Left ventricle myocardium superior (tissue), 1 donor: ENCODE measurements at regions not wholly inside any gene's neighbourhood (a gene's known extent, or its start where the extent isn't known, plus 50 kb on each side); places are given as distances from the start of the nearest gene placed in this dataset.
"Not testable (repeated sequence)": the region's sequence is repeated elsewhere in the genome, so short reads cannot be mapped to it uniquely, and the experiment has no call there.

Experiments
- ATAC-seq: fragments of 200-7000 bp; cut with Tn5 transposase; one replicate; pipeline ENCODE4 v1.9.1; 2020; ENCODE audit warnings: mild to moderate bottlenecking, moderate library complexity
- DNase-seq: peaks from one replicate; pipeline ENCODE4 v3.0.0-alpha.2; 2020
- intact Hi-C: fragments of 100-400 bp; cut with micrococcal nuclease; formaldehyde crosslinking; loops from one replicate; pipeline ENCODE4 v1.11.0; 2022
- donor health status: DM: no; HTN: yes; CAD: no; lungs with severe emphysema.

DNA sequence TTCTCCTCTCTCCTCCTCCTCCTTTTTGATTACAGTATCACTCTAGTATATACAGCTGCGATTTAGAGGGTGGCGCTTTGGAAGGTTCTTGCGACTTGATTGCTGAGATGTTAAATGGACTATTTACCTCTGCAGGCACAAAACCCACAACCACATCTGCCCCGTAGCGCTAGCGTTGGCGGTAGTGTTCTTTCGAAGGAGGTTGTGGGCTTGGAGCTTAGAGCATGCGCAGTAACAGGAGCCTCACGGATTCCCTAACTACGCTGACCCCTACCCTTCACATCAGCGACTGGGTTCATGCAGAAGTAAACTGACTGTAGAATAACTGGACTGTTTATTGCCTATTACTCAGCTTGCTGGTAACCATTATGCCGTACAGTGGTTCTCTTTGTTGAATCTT, 58.0 kb downstream of the CGGBP1 start:
- intact Hi-C loops: no loop called here
- ATAC-seq: peak; percentile 37
- DNase-seq: peak; percentile 36

DNA sequence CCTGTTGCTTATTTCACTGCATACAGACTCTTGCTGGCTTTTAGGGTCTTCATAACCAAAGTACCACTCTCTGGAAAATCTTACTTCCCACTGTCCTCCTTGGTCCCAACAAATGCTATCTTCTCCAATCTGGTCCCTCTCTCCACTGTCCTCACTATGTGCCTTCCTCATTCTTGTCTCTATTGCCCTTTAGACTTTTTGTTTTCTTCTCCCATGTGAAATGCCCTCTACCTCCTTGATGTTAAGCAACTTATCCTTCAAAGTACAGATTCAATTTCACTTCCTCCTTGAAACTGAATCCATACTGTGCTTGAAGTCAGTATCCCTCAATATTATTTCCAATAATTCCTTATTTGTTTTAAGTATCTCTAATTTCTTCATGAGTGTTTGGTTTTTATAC, 60.8 kb downstream of the CGGBP1 start:
- intact Hi-C loops: no loop called here
- peak; percentile 38 for ATAC-seq
- DNase-seq: no peak

DNA sequence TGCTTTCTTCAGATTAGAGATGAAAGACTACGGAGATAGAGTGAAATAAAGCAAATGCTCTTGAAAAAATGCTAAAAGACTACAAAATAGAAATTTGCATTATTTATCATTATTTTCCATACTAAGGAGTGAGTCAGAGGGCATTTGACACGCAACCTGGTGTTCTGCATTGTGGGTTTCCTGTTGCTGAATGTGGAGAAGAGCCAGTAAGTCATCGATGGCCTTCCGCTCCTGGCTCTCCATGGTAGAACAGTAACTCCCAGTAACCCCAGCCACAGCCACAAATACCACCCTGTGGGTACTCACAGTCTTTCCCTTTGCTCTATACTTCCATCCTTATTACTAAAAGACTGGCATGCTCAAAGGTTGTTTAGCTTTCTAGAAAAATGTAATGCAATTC, 61.5 kb downstream of the CGGBP1 start:
- DNase-seq (no peak), ATAC-seq (no peak)
- intact Hi-C loops: no loop called here

DNA sequence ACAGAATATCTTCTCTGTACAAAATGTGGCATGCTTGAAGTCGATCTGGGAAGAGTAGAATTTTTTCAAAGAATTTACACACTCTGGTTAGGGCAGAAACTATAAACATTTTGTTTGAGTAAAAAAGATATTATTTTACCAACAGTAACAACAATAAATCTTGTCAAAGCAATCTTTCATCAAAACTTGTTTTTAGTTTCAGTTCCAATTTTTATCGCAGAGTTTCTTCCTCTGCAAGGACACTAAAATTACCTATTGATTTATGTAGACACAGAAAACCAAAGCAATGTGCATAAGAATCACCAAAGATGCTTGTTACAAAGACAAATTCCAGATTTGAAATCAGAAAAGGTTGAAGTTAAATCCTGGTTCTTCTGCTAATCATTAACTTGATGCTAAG, 61.9 kb downstream of the CGGBP1 start:
- no peak for ATAC-seq
- intact Hi-C loops: no loop called here
- no peak for DNase-seq

DNA sequence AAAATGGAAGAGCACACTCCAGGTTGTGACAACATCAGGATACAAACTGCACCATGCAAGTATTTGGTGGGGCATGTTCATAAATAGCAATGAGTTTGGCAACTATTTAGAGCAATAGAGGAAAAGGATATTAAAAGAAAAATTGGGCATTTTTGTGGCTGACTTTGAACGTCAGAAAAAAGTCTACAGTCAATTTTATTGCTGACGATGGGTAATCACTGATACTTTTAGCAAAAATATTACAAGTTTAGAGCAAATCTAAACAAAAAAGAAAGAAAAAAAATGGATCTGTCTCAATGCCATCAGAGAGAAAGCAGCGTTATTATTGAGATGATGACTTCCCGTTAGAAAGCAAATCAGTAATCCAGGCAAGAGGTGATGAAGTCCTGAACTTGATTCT, 65.2 kb downstream of the CGGBP1 start:
- intact Hi-C loops: no loop called here
- DNase-seq (no peak), ATAC-seq (no peak)

DNA sequence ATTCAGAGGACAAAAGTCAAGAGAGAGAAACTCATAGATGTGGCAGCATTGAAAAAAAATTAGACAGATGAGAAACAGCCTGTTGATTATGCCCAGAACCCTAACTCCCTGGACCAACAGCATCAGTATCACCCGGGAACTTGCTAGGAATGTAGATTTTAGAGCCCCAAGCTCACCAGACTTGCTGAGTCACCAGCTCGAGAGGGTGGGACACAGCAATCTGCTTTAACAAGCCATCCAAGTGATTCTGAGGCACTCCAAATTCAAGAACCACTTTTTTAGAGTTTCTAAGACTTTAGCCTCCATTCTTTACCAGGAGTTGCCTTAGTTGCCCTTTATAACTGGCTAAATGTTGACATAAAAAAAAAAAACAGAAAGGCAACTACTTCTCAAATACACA, 70.9 kb downstream of the CGGBP1 start:
- DNase-seq: no peak
- no peak for ATAC-seq
- intact Hi-C loops: no loop called here

DNA sequence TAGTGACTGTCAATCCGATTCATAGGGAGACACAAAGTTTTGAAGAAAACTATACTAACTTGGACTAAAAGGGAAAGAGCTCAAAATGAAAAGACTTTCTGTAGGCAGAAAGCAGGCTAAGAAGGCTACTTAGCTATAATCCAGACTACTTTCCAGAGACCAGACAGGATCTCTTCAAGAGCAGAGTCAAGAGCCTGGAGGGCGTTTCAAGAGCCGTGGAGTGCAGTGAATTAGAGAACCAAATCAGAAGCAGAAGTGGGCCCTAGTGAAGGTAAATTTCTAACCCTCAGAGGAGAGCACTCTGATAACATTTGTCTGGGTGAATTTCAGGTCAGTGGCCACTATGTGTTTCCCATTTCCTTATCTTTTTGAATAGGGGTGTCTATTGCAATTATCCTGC, 76.4 kb downstream of the CGGBP1 start:
- intact Hi-C loops: no loop called here
- no peak for ATAC-seq

DNA sequence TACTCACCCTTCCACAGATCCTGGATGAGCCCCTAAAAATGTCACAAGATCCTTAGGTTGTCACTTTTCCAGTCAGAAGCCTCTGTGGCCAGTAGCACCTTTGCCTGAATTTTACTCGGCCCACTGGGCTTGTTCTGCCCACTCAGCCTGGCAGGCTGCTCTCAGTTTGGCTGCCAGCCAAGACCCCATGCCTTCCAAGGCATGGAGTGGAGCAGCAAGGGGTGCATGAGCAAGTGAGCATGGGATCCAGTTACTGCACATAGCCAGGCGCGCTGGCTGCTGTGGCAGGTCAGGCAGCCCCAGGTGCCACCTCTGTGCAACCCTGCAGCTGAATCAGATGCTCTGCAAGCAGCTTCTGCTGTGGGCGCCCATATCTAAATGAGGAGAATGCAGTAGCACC, 79.3 kb downstream of the CGGBP1 start:
- ATAC-seq (no peak), DNase-seq (no peak)
- intact Hi-C loops: no loop called here

More for the DNA sequence above, 76.4 kb downstream of the CGGBP1 start:
- DNase-seq: no peak

DNA sequence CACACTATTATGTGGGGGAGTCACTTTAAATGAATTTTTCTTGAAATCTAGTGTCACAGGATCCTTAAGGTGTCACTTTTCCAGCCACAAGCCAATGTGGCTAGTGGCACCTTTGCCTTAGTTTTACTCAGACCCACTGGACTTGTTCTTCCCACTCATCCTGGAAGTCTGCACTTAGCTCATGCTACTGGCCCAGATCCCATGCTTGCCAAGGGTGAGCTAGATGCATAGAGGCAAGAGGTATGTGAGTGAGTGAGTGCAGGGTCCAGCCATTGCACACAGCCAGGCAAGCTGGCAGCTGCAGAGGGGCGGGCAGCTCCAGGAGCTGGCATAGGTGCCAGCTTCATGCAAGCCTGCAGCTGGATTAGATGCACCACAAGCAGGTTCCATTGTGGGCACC, 81.0 kb downstream of the CGGBP1 start:
- DNase-seq: no peak
- intact Hi-C loops: no loop called here
- ATAC-seq: no peak

DNA sequence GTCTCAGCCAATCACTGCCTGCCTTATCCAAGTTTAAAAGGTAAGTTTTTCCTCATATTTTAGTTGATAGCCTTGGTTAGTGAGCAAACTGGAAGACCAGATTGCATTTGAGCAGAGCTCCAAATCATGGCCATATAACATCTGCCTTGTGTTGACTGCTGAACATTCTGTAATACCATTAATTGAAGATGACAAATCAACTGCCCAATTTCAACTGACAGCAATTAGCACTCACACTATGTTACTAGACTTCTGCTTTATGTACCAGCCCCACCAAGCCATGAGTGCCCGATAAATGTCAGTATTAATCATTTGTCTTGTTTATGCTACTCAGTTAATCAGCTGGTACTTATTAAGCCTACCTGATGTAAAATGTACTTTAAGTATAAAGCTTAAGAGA, 83.1 kb downstream of the CGGBP1 start:
- DNase-seq (no peak), ATAC-seq (no peak)
- intact Hi-C loops: no loop called here

DNA sequence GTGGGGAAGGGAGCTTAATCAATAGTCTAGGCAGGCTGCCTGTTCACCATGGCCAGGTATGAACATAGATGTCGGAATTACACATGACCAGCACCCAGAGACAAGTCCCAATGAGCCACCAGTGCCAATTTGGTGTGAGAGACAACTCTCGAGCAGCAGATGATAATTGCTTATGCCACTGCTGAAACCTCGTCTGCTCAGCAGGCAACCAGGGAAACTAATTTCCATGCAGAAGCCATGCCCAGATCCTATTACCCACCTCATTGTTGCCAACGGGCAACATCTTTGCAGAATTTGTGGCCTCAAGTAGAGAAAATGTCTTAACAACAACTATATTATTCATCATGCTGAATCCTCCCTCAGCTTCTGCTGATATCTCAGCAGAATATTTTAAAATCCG, 84.9 kb downstream of the CGGBP1 start:
- ATAC-seq (no peak), DNase-seq (no peak)
- intact Hi-C loops: no loop called here

DNA sequence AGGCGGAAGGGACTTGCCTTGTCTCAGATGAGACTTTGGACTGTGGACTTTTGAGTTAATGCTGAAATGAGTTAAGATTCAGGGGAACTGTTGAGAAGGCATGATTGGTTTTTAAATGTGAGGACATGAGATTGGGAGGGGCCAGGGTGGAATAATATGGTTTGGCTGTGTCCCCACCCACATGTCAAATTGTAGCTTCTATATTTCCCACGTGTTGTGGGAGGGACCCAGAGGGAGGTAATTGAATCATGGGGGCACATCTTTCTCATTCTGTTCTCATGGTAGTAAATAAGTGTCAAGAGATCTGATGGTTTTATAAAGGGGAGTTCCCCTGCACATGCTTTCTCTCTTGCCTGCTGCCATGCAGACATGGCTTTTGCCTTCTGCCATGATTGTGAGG, 89.2 kb downstream of the CGGBP1 start:
- intact Hi-C loops: no loop called here
- ATAC-seq: no peak
- DNase-seq: no peak

DNA sequence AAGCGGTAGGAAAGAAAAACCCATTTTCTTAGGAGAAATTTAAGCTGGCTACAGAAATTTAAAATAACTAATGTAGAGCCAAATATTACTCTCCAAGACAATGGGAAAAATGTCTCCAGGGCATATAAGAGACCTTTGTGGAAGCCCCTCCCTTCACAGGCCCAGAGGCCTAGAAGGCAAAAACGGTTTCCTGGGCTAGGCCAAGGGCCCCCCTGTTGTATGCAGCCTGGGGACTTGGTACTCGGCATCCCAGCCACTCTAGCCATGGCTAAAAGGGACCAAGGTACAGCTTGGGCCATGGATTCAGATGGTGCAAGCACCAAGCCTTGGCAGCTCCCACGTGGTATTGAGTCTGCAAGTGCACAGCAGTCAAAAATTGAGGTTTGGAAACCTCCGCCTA, 90.1 kb downstream of the CGGBP1 start:
- no peak for DNase-seq
- no peak for ATAC-seq

DNA sequence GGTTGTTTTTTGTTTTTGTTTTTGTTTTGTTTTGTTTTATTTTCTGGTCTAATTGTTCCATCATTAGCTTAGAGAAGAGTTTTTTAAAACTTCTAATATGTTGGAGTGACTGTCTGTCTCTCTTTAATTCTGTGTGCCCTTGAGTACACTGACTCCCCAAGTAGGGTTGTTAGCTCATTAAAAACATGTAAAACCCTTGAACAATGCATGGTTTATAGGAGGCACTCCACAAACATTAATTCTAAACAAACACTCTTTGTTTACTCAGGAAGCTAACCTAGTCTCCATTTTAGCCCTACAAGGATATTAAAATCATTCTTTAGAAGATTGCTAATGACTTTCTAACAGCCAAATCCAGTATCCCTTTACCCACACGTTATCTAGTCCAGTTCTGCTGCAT, 100.5 kb downstream of the CGGBP1 start:
- DNase-seq (no peak), ATAC-seq (no peak)
- intact Hi-C loops: no loop called here

More for the DNA sequence above, 90.1 kb downstream of the CGGBP1 start:
- intact Hi-C loops: no loop called here

DNA sequence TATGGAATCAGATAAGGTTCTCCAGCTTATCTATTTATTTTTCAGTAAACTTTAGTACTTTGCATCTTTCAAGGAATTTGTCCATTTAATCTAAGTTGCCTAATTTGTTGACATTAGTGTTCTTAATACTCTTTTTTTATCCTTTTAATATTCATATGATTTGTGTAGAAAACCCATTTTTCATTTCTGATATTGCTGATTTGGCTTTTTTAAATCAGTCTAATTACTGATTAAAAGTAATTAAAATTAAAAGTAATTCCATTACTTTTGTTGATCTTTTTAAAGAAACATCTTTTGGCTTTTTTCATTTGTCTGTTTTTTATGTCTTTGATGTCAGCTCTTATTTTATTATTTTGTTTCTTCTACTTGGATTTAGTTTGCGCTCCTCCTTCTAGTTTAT, 101.2 kb downstream of the CGGBP1 start:
- intact Hi-C loops: no loop called here
- ATAC-seq (no peak), DNase-seq (no peak)

DNA sequence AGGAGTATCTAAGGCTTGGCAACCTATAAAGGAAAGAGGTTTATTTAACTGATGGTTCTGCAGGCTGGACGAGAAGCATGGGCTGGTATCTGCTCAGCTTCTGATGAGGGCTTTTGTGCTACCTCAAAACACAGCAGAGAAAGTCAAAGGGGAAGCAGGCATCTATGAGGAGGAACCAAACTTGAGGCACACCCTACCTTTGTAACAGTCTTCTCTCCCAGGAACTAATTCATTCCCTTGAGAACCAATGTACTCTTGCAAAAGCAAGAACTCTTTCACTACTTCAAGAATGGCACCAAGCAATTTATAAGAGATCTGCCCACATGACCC, 109.0 kb downstream of the CGGBP1 start:
- intact Hi-C loops: no loop called here
- ATAC-seq (no peak), DNase-seq (no peak)

DNA sequence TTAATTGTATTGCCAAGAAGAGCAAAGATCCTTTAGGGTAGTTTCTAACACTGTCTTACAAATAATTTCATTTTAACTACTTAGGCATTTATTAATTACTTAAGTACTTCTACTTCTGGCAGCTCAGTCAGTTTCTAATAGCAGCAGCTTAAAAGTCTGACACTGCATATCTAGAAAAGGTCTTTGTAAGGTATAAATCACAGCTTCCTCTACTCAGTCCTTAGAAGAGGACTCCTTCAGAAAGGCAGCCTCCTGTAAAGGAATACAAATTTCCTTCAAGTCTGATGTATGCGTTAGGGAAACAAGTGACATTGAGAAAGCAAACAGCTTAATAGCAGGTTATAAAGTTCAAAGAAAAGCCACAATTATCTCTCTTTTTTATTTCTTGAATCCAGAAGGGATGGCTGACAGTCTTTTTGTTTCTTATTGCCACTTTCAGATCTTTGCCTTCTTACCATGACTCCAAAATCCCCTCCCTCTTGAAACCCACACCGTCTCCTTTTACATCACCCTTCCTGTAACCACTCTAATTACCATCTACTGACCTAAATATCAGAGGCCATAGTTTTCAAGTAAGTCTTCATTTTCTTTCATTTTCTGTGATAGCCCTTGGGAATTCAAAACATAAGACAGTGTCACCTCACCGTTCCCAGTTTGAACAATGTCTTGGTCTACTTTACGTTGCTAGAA, 109.5 kb downstream of the CGGBP1 start:
- ATAC-seq (no peak), DNase-seq (no peak)
- intact Hi-C loops: no loop called here

DNA sequence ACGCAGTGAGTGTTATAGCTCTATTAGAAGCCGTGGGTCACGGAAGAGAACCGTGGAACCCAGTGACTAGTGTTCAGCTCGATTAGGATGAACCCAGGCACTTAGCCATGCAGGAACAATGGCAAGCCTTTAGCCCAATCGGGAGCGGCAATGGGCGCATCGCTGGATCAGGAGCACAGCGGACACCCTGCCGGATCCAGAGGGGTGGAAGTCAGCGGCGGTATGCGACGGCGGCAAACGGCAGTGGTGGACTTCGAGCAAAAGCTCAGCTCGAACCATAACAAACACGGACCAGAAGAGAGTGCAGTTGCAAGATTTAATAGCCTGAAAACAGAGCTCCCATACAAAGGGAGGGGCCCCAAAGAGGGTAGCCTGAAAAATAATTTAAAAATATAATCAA, 112.8 kb downstream of the CGGBP1 start:
- intact Hi-C loops, ATAC-seq, DNase-seq: not testable (repeated sequence)

DNA sequence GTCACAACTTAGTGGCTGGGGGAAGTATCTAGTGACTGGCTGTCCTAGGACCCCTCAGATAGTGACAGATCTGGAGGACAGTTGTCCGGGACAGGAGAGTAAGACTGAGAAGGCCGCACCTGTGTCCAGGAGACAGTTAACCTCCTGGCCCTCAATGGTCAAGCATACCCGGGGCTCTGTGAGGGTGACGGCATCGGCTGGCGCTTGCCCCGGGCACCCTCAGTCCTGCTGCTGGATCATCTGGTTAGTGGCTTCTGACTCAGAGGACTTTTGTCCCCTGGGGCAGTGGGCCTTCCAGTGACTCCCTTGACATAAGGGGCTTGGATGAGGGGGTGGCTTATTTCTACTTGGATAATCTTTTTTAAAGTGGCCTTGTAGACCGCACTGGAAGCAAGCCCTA, 116.5 kb downstream of the CGGBP1 start:
- intact Hi-C loops, DNase-seq, ATAC-seq: not testable (repeated sequence)

DNA sequence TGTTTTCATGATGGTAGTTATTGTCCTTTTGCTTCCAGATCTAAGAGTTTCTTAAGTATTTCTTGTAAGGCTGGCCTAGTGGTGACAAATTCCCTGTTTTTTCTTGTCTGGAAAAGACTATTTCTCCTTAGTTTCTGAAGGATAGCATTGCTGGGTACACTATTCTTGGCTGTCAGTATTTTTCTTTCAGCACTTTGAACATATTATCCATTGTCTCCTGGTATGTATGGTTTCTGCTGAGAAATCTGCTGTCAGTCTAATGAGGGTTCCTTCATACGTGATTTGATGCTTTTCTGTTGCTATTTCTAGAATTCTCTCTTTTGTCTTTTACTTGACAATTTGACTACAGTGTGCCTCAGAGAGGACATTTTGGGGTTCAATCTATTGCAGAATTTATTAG, 134.3 kb downstream of the CGGBP1 start:
- DNase-seq (no peak), ATAC-seq (no peak)
- intact Hi-C loops: no loop called here

DNA sequence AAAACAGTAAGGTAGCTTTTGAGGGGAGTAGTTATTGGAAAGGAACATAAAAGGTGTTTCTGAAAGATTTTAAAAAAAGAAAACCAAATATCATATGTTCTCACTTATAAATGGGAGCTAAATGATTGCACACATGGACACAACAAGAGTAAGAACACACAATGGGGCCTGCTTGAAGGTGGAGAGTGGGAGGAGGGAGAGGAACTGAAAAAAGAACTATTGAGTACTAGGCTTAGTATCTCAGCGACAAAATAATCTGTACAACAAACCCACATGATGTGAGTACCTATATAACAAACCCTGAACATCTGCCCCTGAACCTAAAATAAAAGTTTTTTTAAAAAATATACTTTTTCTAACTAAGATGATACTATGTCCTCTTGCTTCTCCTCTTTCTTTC, 138.3 kb downstream of the CGGBP1 start:
- DNase-seq (no peak), ATAC-seq (no peak)
- intact Hi-C loops: no loop called here

DNA sequence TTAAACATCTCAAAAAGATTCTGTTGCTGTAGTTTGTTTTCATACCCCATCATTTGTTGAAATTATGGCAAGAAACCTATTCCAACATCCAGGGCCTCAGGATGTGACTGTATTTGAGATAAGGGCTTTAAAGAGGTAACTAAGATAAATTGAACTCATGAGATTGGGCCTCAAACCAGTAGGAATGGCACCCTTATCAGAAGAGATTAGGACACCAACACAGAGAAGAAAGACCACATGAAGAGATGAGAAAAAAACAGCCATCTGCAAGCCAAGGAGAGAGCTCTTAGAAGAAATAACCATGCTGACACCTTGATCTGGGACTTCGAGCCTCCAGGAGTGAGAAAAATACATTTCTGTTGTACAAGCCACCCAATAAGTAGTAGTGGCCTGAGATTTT, 157.7 kb downstream of the CGGBP1 start:
- DNase-seq: no peak
- ATAC-seq: no peak
- intact Hi-C loops: no loop called here
